ENCODE measurements at regions not wholly inside any gene's neighbourhood (a gene's known extent, or its start where the extent isn't known, plus 50 kb on each side); places are given as distances from the start of the nearest gene placed in this dataset.

DNA sequence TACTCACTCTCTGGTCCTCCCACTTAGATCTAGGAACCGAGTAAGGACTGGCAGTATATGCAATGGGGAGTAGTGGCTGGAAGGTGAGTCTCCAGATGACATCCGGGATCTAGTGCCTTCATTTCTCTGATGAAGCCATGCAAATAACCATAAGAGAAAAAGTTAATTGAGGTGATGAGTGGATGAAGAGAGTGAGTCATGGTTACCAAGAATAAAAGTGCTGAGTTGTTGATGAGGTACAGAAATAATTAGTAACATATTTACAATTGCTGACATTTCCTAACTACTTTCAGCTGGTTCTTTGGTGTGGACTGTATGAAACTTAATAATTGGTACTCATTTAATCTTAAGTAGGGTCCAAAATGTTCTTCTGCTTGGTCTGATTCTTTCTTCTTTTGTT is 146.7 kb upstream of the PITX2 start:
- H3K79me2 ChIP-seq (ENCODE audit: control insufficient read depth, insufficient read depth, low read length), result no peaks in the 10 kb centered on the region
- in situ Hi-C loops (cut with MboI) (no loop called here), intact Hi-C loops (cut with micrococcal nuclease) (no loop called here)
- H3K9ac ChIP-seq (ENCODE audit: insufficient read depth in 1 of 2, low read depth in 2 of 2, low read length in 2 of 2), result no peak overlapping the region
- H3K9me3 ChIP-seq (replicated peaks; ENCODE audit: control insufficient read depth, insufficient read depth, low read depth, low read length), result no peaks in the 10 kb centered on the region
- 0% methylated on average over 2 of the region's 2 CpGs for WGBS (ENCODE audit: insufficient coverage, low coverage, missing lambda C conversion rate)
- FAIRE-seq, result no peak
- no peaks in the 10 kb centered on the region for H3K4me1 ChIP-seq (replicated peaks in 1 of 2; ENCODE audit: control insufficient read depth in 2 of 2, insufficient read depth in 2 of 2, low read length in 2 of 2)
- TF ChIP-seq TGIF2 (CRISPR knock-in tag; IDR thresholded peaks at IDR 0.05) (no peak), RFX7 (CRISPR knock-in tag; IDR thresholded peaks at IDR 0.05) (no peak), ZEB2 (IDR thresholded peaks at IDR 0.05) (no peak), ZNF140 (CRISPR knock-in tag; IDR thresholded peaks at IDR 0.05) (no peak), FOXM1 (IDR thresholded peaks at IDR 0.05; ENCODE audit: low read depth) (no peak), FOXM1 (CRISPR knock-in tag; IDR thresholded peaks at IDR 0.05; ENCODE audit: low read depth) (no peak), ZNF274 (IDR thresholded peaks at IDR 0.05; ENCODE audit: borderline replicate concordance, low read depth, low read length) (no peak), RBM25 (IDR thresholded peaks at IDR 0.05; ENCODE audit: low read depth, low read length, severe bottlenecking) (no peak), NFXL1 (CRISPR knock-in tag; IDR thresholded peaks at IDR 0.05) (no peak), ZNF699 (CRISPR knock-in tag; IDR thresholded peaks at IDR 0.05; ENCODE audit: insufficient replicate concordance) (no peak), E2F4 (CRISPR knock-in tag; IDR thresholded peaks at IDR 0.05; ENCODE audit: low read depth) (no peak), MAFG (tag; conservative IDR thresholded peaks at IDR 0.05) (no peak), PTBP1 (IDR thresholded peaks at IDR 0.05; ENCODE audit: low read depth, low read length) (no peak), TCF3 (CRISPR knock-in tag; IDR thresholded peaks at IDR 0.05) (no peak)
- TF ChIP-seq, protein P1, sequence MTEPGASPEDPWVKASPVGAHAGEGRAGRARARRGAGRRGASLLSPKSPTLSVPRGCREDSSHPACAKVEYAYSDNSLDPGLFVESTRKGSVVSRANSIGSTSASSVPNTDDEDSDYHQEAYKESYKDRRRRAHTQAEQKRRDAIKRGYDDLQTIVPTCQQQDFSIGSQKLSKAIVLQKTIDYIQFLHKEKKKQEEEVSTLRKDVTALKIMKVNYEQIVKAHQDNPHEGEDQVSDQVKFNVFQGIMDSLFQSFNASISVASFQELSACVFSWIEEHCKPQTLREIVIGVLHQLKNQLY (CRISPR knock-in tag; conservative IDR thresholded peaks at IDR 0.05), result no peak
- H3K27ac ChIP-seq (ENCODE audit: extremely low read depth, low read depth, low read length), result no peak overlapping the region
- no peak for DNase-seq (ENCODE audit: extremely low read depth in 1 of 4, low spot score in 3 of 4)
- no peaks in the 10 kb centered on the region for H4K20me1 ChIP-seq (replicated peaks; ENCODE audit: control insufficient read depth, insufficient read depth, low read length)
- CTCF ChIA-PET (ENCODE audit: low intra/inter-chr PET ratio), result no interaction called here
- H3K27me3 ChIP-seq (ENCODE audit: control insufficient read depth in 2 of 2, insufficient read depth in 2 of 2, low read length in 2 of 2), result no peaks in the 10 kb centered on the region
- BruUV-seq (replicated peaks), result no TSS peak
- H3K36me3 ChIP-seq (ENCODE audit: control insufficient read depth, insufficient read depth, low read length), result no peaks in the 10 kb centered on the region
- POLR2A ChIA-PET, result no interaction called here
- no peak for ATAC-seq
- H3K4me3 ChIP-seq, result no peak overlapping the region
- H3K4me2 ChIP-seq (ENCODE audit: insufficient read depth, low read length), result no peak overlapping the region
- H3K9me1 ChIP-seq (ENCODE audit: control insufficient read depth, insufficient read depth, low read length), result no peaks in the 10 kb centered on the region
- no peak overlapping the region for H2AFZ ChIP-seq (ENCODE audit: low read depth, low read length)
